GM12872 (cell line): ENCODE measurements at regions not wholly inside any gene's neighbourhood (a gene's known extent, or its start where the extent isn't known, plus 50 kb on each side); places are given as distances from the start of the nearest gene placed in this dataset.

Experiments
- CTCF ChIP-seq: IDR thresholded peaks from 3 replicates; pipeline ENCODE4 v1.5.1; 2011; ENCODE audit warnings: low read depth, mild to moderate bottlenecking, low read length, moderate library complexity; ENCODE audit not compliant: insufficient read depth

- peak; percentile 72 for TF ChIP-seq CTCF
These were observed 179.1 kb upstream of the SMIM23 start for GRCh38 chr5:171606414-171607024.

- TF ChIP-seq CTCF, result no peak
These were observed 177.8 kb upstream of the SMIM23 start for GRCh38 chr5:171607863-171608262.

GRCh38 chr5:171609806-171610452 lies 175.7 kb upstream of the SMIM23 start:
- TF ChIP-seq CTCF, result no peak

DNA sequence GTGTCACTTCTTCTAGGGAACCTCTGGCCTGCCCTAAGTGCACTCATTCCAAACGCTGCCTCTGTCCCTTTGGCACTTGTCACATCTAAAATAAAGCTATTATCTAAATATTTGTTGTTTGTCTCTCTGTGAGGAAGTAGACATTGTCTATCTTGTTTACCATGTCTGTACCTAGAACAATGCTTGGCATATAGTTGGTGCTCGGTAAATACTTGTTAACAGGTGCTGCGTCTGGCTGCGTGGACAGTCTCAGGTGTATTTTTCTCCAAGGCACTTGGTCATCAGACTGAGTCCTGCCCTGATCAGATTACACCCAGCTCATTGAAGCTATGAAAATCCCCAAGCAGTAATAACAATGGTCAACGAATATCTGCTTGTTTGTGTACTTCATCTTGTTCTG lies 174.9 kb upstream of the SMIM23 start:
- TF ChIP-seq CTCF, result no peak

- no peak for TF ChIP-seq CTCF
These were observed 172.9 kb upstream of the SMIM23 start for GRCh38 chr5:171612749-171613148.

DNA sequence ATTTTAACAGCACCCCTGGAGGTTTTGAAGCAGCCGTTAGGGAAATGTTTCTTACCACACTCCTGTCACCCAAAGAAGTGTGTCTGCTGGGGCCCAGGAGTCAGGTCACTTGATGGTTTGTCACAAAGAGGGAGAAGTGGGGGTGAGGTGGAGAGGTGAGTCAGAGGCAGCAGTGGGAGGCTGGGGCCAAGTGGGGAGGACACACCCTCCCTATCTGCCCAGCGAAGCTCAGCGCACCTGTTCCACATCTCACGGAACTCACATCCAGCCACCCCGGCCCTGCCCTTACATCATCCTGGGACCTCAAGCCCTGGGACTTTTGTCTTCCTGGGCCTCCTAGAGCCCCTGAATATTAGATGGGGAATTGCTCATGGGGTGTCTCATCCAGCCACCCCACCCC lies 171.1 kb upstream of the SMIM23 start:
- TF ChIP-seq CTCF, result no peak

- TF ChIP-seq CTCF, result no peak
These were observed 170.5 kb upstream of the SMIM23 start for GRCh38 chr5:171614971-171615653.
